GM23338 (cell line): ENCODE measurements at regions not wholly inside any gene's neighbourhood (a gene's known extent, or its start where the extent isn't known, plus 50 kb on each side); places are given as distances from the start of the nearest gene placed in this dataset.

Experiments
- ATAC-seq: fragments of 200-7000 bp; cut with Tn5 transposase; 3 replicates; pipeline ENCODE4 v1.9.1; 2020
- DNase-seq: peaks from one replicate; pipeline ENCODE4 v3.0.0-alpha.2; 2015; ENCODE audit warnings: low spot score
- H2AFZ ChIP-seq: fragments of 200-600 bp; sonication (generic); 2 replicates; pipeline ENCODE4 v1.8.0; 2016; ENCODE audit warnings: antibody characterized with exemption, mild to moderate bottlenecking, moderate library complexity
- H3F3A ChIP-seq: fragments of 200-600 bp; sonication (generic); replicated peaks from 2 replicates; pipeline ENCODE4 v1.8.0; 2017; ENCODE audit warnings: antibody characterized with exemption, mixed run types, low read depth
- H3K27ac ChIP-seq: fragments of 200-600 bp; sonication (generic); 2 replicates; pipeline ENCODE4 v1.6.1; 2016; ENCODE audit warnings: low read depth
- H3K27me3 ChIP-seq: fragments of 200-600 bp; sonication (generic); 2 replicates; pipeline ENCODE4 v1.8.0; 2016; ENCODE audit warnings: mild to moderate bottlenecking, mixed run types, moderate library complexity; ENCODE audit not compliant: insufficient read depth
- H3K36me3 ChIP-seq: fragments of 200-600 bp; sonication (generic); 2 replicates; pipeline ENCODE4 v1.8.0; 2016; ENCODE audit warnings: mild to moderate bottlenecking; ENCODE audit not compliant: insufficient read depth
- H3K4me1 ChIP-seq: fragments of 200-600 bp; sonication (generic); 2 replicates; pipeline ENCODE4 v1.8.0; 2016; ENCODE audit warnings: mild to moderate bottlenecking, moderate library complexity; ENCODE audit not compliant: insufficient read depth
- H3K4me2 ChIP-seq: fragments of 200-600 bp; sonication (generic); 2 replicates; pipeline ENCODE4 v1.7.1; 2017; ENCODE audit warnings: mixed run types
- H3K4me3 ChIP-seq: fragments of 200-600 bp; sonication (generic); 2 replicates; pipeline ENCODE4 v1.6.1; 2016; ENCODE audit warnings: mixed run types
- H3K79me2 ChIP-seq: fragments of 200-600 bp; sonication (generic); replicated peaks from 2 replicates; pipeline ENCODE4 v1.8.0; 2017; ENCODE audit warnings: mild to moderate bottlenecking; ENCODE audit not compliant: insufficient read depth
- H3K9me2 ChIP-seq: fragments of 200-600 bp; sonication (generic); 2 replicates; pipeline ENCODE4 v1.8.0; 2017; ENCODE audit not compliant: insufficient read depth
- H4K20me1 ChIP-seq: fragments of 200-600 bp; sonication (generic); replicated peaks from 2 replicates; pipeline ENCODE4 v1.8.0; 2017; ENCODE audit warnings: mild to moderate bottlenecking; ENCODE audit not compliant: insufficient read depth
- H3K27ac Mint-ChIP-seq: 2 replicates; pipeline ENCODE4 v1.8.0; 2020; ENCODE audit warnings: inconsistent platforms, mild to moderate bottlenecking, moderate library complexity, mixed read lengths
- H3K27me3 Mint-ChIP-seq: 3 replicates; pipeline ENCODE4 v1.8.0; 2022; ENCODE audit warnings: low read depth, mild to moderate bottlenecking, moderate library complexity, mixed read lengths, inconsistent platforms; ENCODE audit not compliant: insufficient read depth, poor library complexity
- H3K36me3 Mint-ChIP-seq: 3 replicates; pipeline ENCODE4 v1.8.0; 2021; ENCODE audit warnings: low read depth, mild to moderate bottlenecking, inconsistent platforms, moderate library complexity, mixed read lengths
- H3K4me1 Mint-ChIP-seq: 3 replicates; pipeline ENCODE4 v1.8.0; 2020; ENCODE audit warnings: mild to moderate bottlenecking, inconsistent platforms, mixed read lengths
- H3K4me3 Mint-ChIP-seq: 3 replicates; pipeline ENCODE4 v1.8.0; 2021; ENCODE audit warnings: moderate library complexity, mild to moderate bottlenecking, inconsistent platforms, mixed read lengths
- H3K9me3 Mint-ChIP-seq: 3 replicates; pipeline ENCODE4 v1.8.0; 2020; ENCODE audit warnings: moderate library complexity, mild to moderate bottlenecking, inconsistent platforms, mixed read lengths
- EZH2phosphoT487 ChIP-seq: fragments of 200-600 bp; sonication (generic); IDR thresholded peaks from one replicate; pipeline ENCODE4 v1.8.1; 2018; ENCODE audit warnings: antibody characterized with exemption; ENCODE audit not compliant: unreplicated experiment
- STAT1 ChIP-seq: IDR thresholded peaks from one replicate; pipeline ENCODE4 v1.6.1; 2016; ENCODE audit warnings: antibody characterized with exemption; ENCODE audit not compliant: unreplicated experiment
- ZNF114 ChIP-seq: fragments of 250-450 bp; sonication (Bioruptor Pico); IDR thresholded peaks from 2 replicates; pipeline ENCODE4 v1.5.0; 2020; ENCODE audit warnings: mild to moderate bottlenecking, moderate library complexity
- TF ChIP-seq, protein P1 (sequence below): fragments of 250-450 bp; sonication (Bioruptor Pico); IDR thresholded peaks from 2 replicates; pipeline ENCODE4 v1.5.0; 2020; ENCODE audit warnings: mild to moderate bottlenecking, moderate library complexity
- TF ChIP-seq, protein P2 (sequence below): IDR thresholded peaks from 2 replicates; pipeline ENCODE4 v1.6.1; 2016; ENCODE audit warnings: antibody characterized with exemption

DNA sequence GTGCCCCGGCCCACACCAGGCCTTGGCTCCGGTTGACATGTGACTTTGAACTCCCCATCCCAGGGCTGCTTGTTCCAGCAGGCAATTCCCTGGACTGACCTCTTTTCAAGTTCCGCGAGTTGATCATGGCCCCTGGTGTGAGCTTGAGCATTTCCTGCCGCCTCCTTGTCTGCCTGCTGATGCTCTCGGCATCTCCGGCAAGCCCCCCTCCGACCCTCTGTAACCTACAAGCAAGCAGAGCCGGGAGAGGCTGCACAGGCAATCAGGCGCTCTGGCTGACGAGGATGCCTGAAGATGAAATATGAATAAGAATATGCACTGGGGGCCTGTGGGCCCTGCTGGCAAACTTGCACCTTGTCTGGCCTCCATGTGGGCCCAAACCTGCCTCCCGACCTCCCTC, 304.9 kb upstream of the MKI67 start:
- H3K27me3 Mint-ChIP-seq = peaks cover 10% of the 10 kb centered on the region
- no peak overlapping the region for H3K4me3 ChIP-seq
- H3K36me3 Mint-ChIP-seq = no peaks in the 10 kb centered on the region
- no peak overlapping the region for H3K27ac ChIP-seq
- H3K79me2 ChIP-seq = no peaks in the 10 kb centered on the region
- no peaks in the 10 kb centered on the region for H3K27me3 ChIP-seq
- no peak overlapping the region for H3K4me2 ChIP-seq
- ATAC-seq (peak; percentile 16; the same call in 2 of the 3 replicates), DNase-seq (peak; percentile 29)
- H2AFZ ChIP-seq = peak overlapping the region; percentile 83; the same call in 1 of the 2 replicates
- 0 out of 2 replicates have a peak, but pooled peaks cover 3% of the 10 kb centered on the region for H3F3A ChIP-seq
- H3K4me1 ChIP-seq = no peaks in the 10 kb centered on the region
- H4K20me1 ChIP-seq = no peaks in the 10 kb centered on the region
- peaks cover 37% of the 10 kb centered on the region for H3K4me1 Mint-ChIP-seq
- H3K36me3 ChIP-seq = no peaks in the 10 kb centered on the region
- no peaks in the 10 kb centered on the region for H3K9me2 ChIP-seq
- H3K27ac Mint-ChIP-seq = no peak overlapping the region
- no peak overlapping the region for H3K4me3 Mint-ChIP-seq
- TF ChIP-seq EZH2phosphoT487 = no peak
- TF ChIP-seq, protein P1, sequence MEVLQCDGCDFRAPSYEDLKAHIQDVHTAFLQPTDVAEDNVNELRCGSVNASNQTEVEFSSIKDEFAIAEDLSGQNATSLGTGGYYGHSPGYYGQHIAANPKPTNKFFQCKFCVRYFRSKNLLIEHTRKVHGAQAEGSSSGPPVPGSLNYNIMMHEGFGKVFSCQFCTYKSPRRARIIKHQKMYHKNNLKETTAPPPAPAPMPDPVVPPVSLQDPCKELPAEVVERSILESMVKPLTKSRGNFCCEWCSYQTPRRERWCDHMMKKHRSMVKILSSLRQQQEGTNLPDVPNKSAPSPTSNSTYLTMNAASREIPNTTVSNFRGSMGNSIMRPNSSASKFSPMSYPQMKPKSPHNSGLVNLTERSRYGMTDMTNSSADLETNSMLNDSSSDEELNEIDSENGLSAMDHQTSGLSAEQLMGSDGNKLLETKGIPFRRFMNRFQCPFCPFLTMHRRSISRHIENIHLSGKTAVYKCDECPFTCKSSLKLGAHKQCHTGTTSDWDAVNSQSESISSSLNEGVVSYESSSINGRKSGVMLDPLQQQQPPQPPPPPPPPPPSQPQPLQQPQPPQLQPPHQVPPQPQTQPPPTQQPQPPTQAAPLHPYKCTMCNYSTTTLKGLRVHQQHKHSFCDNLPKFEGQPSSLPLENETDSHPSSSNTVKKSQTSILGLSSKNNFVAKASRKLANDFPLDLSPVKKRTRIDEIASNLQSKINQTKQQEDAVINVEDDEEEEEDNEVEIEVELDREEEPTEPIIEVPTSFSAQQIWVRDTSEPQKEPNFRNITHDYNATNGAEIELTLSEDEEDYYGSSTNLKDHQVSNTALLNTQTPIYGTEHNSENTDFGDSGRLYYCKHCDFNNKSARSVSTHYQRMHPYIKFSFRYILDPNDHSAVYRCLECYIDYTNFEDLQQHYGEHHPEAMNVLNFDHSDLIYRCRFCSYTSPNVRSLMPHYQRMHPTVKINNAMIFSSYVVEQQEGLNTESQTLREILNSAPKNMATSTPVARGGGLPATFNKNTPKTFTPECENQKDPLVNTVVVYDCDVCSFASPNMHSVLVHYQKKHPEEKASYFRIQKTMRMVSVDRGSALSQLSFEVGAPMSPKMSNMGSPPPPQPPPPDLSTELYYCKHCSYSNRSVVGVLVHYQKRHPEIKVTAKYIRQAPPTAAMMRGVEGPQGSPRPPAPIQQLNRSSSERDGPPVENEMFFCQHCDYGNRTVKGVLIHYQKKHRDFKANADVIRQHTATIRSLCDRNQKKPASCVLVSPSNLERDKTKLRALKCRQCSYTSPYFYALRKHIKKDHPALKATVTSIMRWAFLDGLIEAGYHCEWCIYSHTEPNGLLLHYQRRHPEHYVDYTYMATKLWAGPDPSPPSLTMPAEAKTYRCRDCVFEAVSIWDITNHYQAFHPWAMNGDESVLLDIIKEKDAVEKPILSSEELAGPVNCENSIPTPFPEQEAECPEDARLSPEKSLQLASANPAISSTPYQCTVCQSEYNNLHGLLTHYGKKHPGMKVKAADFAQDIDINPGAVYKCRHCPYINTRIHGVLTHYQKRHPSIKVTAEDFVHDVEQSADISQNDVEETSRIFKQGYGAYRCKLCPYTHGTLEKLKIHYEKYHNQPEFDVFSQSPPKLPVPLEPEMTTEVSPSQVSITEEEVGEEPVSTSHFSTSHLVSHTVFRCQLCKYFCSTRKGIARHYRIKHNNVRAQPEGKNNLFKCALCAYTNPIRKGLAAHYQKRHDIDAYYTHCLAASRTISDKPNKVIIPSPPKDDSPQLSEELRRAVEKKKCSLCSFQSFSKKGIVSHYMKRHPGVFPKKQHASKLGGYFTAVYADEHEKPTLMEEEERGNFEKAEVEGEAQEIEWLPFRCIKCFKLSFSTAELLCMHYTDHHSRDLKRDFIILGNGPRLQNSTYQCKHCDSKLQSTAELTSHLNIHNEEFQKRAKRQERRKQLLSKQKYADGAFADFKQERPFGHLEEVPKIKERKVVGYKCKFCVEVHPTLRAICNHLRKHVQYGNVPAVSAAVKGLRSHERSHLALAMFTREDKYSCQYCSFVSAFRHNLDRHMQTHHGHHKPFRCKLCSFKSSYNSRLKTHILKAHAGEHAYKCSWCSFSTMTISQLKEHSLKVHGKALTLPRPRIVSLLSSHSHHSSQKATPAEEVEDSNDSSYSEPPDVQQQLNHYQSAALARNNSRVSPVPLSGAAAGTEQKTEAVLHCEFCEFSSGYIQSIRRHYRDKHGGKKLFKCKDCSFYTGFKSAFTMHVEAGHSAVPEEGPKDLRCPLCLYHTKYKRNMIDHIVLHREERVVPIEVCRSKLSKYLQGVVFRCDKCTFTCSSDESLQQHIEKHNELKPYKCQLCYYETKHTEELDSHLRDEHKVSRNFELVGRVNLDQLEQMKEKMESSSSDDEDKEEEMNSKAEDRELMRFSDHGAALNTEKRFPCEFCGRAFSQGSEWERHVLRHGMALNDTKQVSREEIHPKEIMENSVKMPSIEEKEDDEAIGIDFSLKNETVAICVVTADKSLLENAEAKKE = no peak
- TF ChIP-seq, protein P2, sequence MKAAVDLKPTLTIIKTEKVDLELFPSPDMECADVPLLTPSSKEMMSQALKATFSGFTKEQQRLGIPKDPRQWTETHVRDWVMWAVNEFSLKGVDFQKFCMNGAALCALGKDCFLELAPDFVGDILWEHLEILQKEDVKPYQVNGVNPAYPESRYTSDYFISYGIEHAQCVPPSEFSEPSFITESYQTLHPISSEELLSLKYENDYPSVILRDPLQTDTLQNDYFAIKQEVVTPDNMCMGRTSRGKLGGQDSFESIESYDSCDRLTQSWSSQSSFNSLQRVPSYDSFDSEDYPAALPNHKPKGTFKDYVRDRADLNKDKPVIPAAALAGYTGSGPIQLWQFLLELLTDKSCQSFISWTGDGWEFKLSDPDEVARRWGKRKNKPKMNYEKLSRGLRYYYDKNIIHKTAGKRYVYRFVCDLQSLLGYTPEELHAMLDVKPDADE = no peak
- no peak for TF ChIP-seq ZNF114 (CRISPR knock-in tag)
- no peaks in the 10 kb centered on the region for H3K9me3 Mint-ChIP-seq

DNA sequence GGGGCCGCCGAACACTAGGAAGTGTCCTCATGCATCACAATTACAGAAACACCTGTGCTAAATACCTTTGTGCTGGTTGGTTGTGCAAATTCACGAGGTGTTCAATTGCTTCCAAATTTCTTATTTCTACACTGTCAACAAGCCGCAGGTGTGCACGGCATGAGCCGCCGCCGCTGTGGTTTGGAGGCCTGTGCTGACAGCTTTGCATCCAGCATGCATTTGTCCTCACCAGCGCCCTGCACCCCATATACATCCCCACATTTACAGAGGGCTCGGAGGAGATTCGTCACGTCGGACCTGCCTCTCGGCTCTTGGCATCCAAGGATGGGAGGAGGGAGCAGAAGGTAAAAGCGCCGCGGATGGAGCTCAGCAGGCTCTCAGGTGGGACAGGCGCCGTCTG, 305.3 kb upstream of the MKI67 start:
- DNase-seq = peak; percentile 7
- H3K4me3 ChIP-seq = no peak overlapping the region
- no peak overlapping the region for H3K27ac Mint-ChIP-seq
- H3K9me2 ChIP-seq = no peaks in the 10 kb centered on the region
- H3K27me3 ChIP-seq = no peaks in the 10 kb centered on the region
- 0 out of 2 replicates have a peak, but pooled peaks cover 3% of the 10 kb centered on the region for H3F3A ChIP-seq
- H3K27me3 Mint-ChIP-seq = peaks cover 10% of the 10 kb centered on the region
- no peaks in the 10 kb centered on the region for H3K79me2 ChIP-seq
- no peaks in the 10 kb centered on the region for H3K9me3 Mint-ChIP-seq
- no peaks in the 10 kb centered on the region for H3K4me1 ChIP-seq
- H3K36me3 Mint-ChIP-seq = no peaks in the 10 kb centered on the region
- peaks cover 40% of the 10 kb centered on the region for H3K4me1 Mint-ChIP-seq
- no peaks in the 10 kb centered on the region for H3K36me3 ChIP-seq
- H2AFZ ChIP-seq = peak overlapping the region; percentile 83; the same call in 1 of the 2 replicates
- no peak overlapping the region for H3K4me3 Mint-ChIP-seq
- H3K4me2 ChIP-seq = no peak overlapping the region
- H4K20me1 ChIP-seq = no peaks in the 10 kb centered on the region
- H3K27ac ChIP-seq = no peak overlapping the region
- ATAC-seq = peak; percentile 16; the same call in 2 of the 3 replicates
- TF ChIP-seq STAT1 = no peak
- TF ChIP-seq, protein P1 = no peak
